ENCODE measurements at regions not wholly inside any gene's neighbourhood (a gene's known extent, or its start where the extent isn't known, plus 50 kb on each side); places are given as distances from the start of the nearest gene placed in this dataset.

DNA sequence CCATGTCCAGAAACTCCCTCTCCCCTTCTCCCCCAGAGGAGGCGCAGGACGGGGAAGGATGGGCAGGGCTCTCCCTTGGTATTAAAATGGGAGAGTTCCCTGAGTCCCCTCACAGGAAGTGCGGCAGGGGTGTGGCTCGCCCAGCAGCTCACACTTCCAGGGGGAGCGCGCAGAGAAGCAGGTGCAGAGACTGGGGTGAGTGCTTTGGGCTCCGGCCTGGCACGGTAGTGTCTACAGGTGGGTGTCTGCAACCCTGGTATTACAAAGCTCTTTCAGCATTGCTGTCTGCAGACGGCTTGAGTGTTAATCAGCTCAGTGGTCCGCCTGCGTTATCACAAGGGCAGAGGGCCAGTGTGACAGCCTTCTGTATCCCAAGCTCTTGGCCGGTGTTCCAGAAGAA lies 114.9 kb upstream of the FBXL7 start:
- no peaks in the 10 kb centered on the region for H3K36me3 ChIP-seq (ENCODE audit: control insufficient read depth, insufficient read depth, low read length)
- no peak for DNase-seq (ENCODE audit: low read depth in 2 of 2)
- H3K27ac ChIP-seq (ENCODE audit: insufficient read depth, low read length), result no peak overlapping the region
- H2AFZ ChIP-seq (ENCODE audit: low read length), result no peak overlapping the region
- no peak overlapping the region for H3K4me3 ChIP-seq (replicated peaks in 1 of 4; ENCODE audit: control extremely low read depth in 1 of 4, insufficient read depth in 1 of 4, low read depth in 3 of 4, low read length in 4 of 4)
- no peaks in the 10 kb centered on the region for H3K9me3 ChIP-seq (ENCODE audit: control insufficient read depth, insufficient read depth, low read depth, low read length)
- H3K4me1 ChIP-seq (ENCODE audit: control insufficient read depth, extremely low read depth, insufficient read depth, low read length), result no peaks in the 10 kb centered on the region
- TF ChIP-seq EZH2 (IDR thresholded peaks at IDR 0.05; ENCODE audit: low read length, missing control alignments), result no peak
- TF ChIP-seq, protein P1, sequence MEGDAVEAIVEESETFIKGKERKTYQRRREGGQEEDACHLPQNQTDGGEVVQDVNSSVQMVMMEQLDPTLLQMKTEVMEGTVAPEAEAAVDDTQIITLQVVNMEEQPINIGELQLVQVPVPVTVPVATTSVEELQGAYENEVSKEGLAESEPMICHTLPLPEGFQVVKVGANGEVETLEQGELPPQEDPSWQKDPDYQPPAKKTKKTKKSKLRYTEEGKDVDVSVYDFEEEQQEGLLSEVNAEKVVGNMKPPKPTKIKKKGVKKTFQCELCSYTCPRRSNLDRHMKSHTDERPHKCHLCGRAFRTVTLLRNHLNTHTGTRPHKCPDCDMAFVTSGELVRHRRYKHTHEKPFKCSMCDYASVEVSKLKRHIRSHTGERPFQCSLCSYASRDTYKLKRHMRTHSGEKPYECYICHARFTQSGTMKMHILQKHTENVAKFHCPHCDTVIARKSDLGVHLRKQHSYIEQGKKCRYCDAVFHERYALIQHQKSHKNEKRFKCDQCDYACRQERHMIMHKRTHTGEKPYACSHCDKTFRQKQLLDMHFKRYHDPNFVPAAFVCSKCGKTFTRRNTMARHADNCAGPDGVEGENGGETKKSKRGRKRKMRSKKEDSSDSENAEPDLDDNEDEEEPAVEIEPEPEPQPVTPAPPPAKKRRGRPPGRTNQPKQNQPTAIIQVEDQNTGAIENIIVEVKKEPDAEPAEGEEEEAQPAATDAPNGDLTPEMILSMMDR (conservative IDR thresholded peaks at IDR 0.05 in 1 of 2, IDR thresholded peaks at IDR 0.05 in 1 of 2; ENCODE audit: low read depth in 1 of 2, low read length in 2 of 2), result no peak
- H3K79me2 ChIP-seq (ENCODE audit: control insufficient read depth, insufficient read depth, low read length), result no peaks in the 10 kb centered on the region
- H3K27me3 ChIP-seq (ENCODE audit: control insufficient read depth, insufficient read depth, low read length), result no peaks in the 10 kb centered on the region
- H4K20me1 ChIP-seq (ENCODE audit: control insufficient read depth, extremely low read depth, insufficient read depth, low read length), result no peaks in the 10 kb centered on the region
- no peak overlapping the region for H3K4me2 ChIP-seq (ENCODE audit: extremely low read depth, insufficient read depth, low read length)
- H3K9ac ChIP-seq (ENCODE audit: insufficient read depth, low read length), result no peak overlapping the region

DNA sequence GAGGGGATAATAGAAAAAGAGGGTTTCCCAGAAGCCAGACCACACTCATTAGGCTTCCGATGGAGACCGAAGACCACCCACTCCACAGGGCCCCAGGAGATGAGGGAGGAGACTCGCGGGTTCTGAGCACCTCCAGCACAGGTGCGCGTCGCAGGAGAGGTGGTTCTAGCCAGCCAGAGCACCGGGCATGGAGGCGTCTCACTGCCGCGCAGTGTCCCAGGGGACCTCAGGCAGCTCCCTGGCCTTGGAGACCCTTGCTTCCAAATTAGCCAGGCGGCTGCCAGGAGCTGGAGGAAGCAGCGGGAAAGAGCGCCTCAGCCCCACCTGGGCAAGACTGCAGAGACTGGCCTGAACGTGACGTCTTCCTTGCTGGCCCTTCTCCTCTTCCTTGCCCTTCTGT lies 115.4 kb upstream of the FBXL7 start:
- Histone ChIP-seq H3K79me2 (ENCODE audit: control insufficient read depth, insufficient read depth, low read length) (no peaks in the 10 kb centered on the region), H2AFZ (ENCODE audit: low read length) (no peak overlapping the region), H3K4me3 (replicated peaks in 1 of 4; ENCODE audit: control extremely low read depth in 1 of 4, insufficient read depth in 1 of 4, low read depth in 3 of 4, low read length in 4 of 4) (no peak overlapping the region), H3K4me1 (ENCODE audit: control insufficient read depth, extremely low read depth, insufficient read depth, low read length) (no peaks in the 10 kb centered on the region), H3K27me3 (ENCODE audit: control insufficient read depth, insufficient read depth, low read length) (no peaks in the 10 kb centered on the region), H4K20me1 (ENCODE audit: control insufficient read depth, extremely low read depth, insufficient read depth, low read length) (no peaks in the 10 kb centered on the region), H3K9me3 (ENCODE audit: control insufficient read depth, insufficient read depth, low read depth, low read length) (no peaks in the 10 kb centered on the region), H3K36me3 (ENCODE audit: control insufficient read depth, insufficient read depth, low read length) (no peaks in the 10 kb centered on the region), H3K27ac (ENCODE audit: insufficient read depth, low read length) (no peak overlapping the region), H3K9ac (ENCODE audit: insufficient read depth, low read length) (no peak overlapping the region), H3K4me2 (ENCODE audit: extremely low read depth, insufficient read depth, low read length) (no peak overlapping the region)
- TF ChIP-seq EZH2 (IDR thresholded peaks at IDR 0.05; ENCODE audit: low read length, missing control alignments), result no peak
- TF ChIP-seq, protein P1 (conservative IDR thresholded peaks at IDR 0.05 in 1 of 2, IDR thresholded peaks at IDR 0.05 in 1 of 2; ENCODE audit: low read depth in 1 of 2, low read length in 2 of 2), result no peak
- DNase-seq (ENCODE audit: low read depth in 2 of 2), result no peak

DNA sequence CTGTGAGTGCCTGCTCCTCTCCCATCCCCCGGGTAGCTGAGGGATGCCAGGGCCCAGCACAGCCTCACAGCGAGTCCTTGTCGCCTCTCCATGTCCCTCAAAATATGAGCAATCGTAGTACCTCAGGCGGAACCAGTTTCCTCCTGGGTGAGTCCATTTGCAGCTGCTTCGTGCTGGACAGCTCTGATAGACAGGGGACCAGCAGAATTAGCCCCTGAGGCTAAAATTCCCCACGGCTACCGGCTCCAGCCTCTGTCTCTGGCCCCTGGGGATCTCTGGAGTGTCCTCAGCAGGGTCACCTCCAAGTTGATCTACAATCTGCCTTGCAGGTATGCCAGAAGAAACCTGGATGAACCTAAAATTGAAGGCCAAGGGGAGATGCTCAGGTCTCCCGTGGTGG lies 115.8 kb upstream of the FBXL7 start:
- Histone ChIP-seq H3K79me2 (ENCODE audit: control insufficient read depth, insufficient read depth, low read length) (no peaks in the 10 kb centered on the region), H4K20me1 (ENCODE audit: control insufficient read depth, extremely low read depth, insufficient read depth, low read length) (no peaks in the 10 kb centered on the region), H3K4me2 (ENCODE audit: extremely low read depth, insufficient read depth, low read length) (no peak overlapping the region), H2AFZ (ENCODE audit: low read length) (no peak overlapping the region), H3K27me3 (ENCODE audit: control insufficient read depth, insufficient read depth, low read length) (no peaks in the 10 kb centered on the region), H3K9me3 (ENCODE audit: control insufficient read depth, insufficient read depth, low read depth, low read length) (no peaks in the 10 kb centered on the region), H3K4me1 (ENCODE audit: control insufficient read depth, extremely low read depth, insufficient read depth, low read length) (no peaks in the 10 kb centered on the region), H3K27ac (ENCODE audit: insufficient read depth, low read length) (no peak overlapping the region), H3K9ac (ENCODE audit: insufficient read depth, low read length) (no peak overlapping the region), H3K4me3 (replicated peaks in 1 of 4; ENCODE audit: control extremely low read depth in 1 of 4, insufficient read depth in 1 of 4, low read depth in 3 of 4, low read length in 4 of 4) (no peak overlapping the region), H3K36me3 (ENCODE audit: control insufficient read depth, insufficient read depth, low read length) (no peaks in the 10 kb centered on the region)
- DNase-seq (ENCODE audit: low read depth in 2 of 2), result no peak
- TF ChIP-seq, protein P1 (conservative IDR thresholded peaks at IDR 0.05 in 1 of 2, IDR thresholded peaks at IDR 0.05 in 1 of 2; ENCODE audit: low read depth in 1 of 2, low read length in 2 of 2), result no peak
- TF ChIP-seq EZH2 (IDR thresholded peaks at IDR 0.05; ENCODE audit: low read length, missing control alignments), result no peak
